ENCODE measurements at regions not wholly inside any gene's neighbourhood (a gene's known extent, or its start where the extent isn't known, plus 50 kb on each side); places are given as distances from the start of the nearest gene placed in this dataset.

DNA sequence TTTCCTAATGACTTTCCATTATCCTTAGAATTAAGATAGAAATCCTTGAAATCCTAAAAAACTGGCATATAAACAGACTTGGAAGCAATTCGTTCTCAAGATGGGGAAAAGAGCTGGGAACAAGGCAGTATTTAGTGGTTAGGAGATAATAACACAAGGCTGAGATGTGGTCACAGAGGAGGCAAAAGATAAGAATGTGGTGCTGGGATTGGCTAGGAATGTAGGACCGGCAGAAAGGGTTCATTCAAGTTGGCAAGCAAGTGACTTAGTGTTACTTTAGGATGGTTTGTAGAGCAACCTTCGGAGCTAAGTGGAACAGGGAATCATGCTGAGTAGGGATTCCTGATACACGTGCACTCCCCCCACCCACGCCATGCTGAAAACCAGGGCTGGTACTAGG, 121.9 kb upstream of the RPS6KA3 start:
- no peak for TF ChIP-seq NFRKB (IDR thresholded peaks at IDR 0.05)
- TF ChIP-seq CTBP1 (IDR thresholded peaks at IDR 0.05; ENCODE audit: borderline replicate concordance): no peak
- TF ChIP-seq TARDBP (IDR thresholded peaks at IDR 0.05): no peak
- TF ChIP-seq ELF4 (IDR thresholded peaks at IDR 0.05): no peak
- no peak for TF ChIP-seq ARNT (IDR thresholded peaks at IDR 0.05)
- no peak for TF ChIP-seq FOXA1 (IDR thresholded peaks at IDR 0.05)
- no peak for TF ChIP-seq BHLHE40 (IDR thresholded peaks at IDR 0.05; ENCODE audit: borderline replicate concordance)
- TF ChIP-seq FOXK2 (IDR thresholded peaks at IDR 0.05): no peak
